ENCODE measurements at regions not wholly inside any gene's neighbourhood (a gene's known extent, or its start where the extent isn't known, plus 50 kb on each side); places are given as distances from the start of the nearest gene placed in this dataset.

- TF ChIP-seq ZFX (IDR thresholded peaks at IDR 0.05) (no peak), JUND (IDR thresholded peaks at IDR 0.05) (no peak), POLR2A (IDR thresholded peaks at IDR 0.05; ENCODE audit: borderline replicate concordance, extremely low read depth, insufficient read depth, insufficient read length) (no peak), REST (IDR thresholded peaks at IDR 0.05; ENCODE audit: low read depth) (no peak), CTCF (IDR thresholded peaks at IDR 0.05 in 2 of 3, conservative IDR thresholded peaks at IDR 0.05 in 1 of 3; ENCODE audit: borderline replicate concordance in 1 of 3, insufficient read depth in 1 of 3, low read depth in 2 of 3, low read length in 2 of 3) (no peak), EZH2 (IDR thresholded peaks at IDR 0.05) (no peak), POLR2AphosphoS5 (IDR thresholded peaks at IDR 0.05; ENCODE audit: low read depth, low read length) (no peak), CEBPB (IDR thresholded peaks at IDR 0.05; ENCODE audit: low read depth) (no peak), ATF3 (IDR thresholded peaks at IDR 0.05) (no peak), SRF (IDR thresholded peaks at IDR 0.05; ENCODE audit: low read depth) (no peak), FOSL1 (IDR thresholded peaks at IDR 0.05; ENCODE audit: low read depth) (no peak), RAD21 (IDR thresholded peaks at IDR 0.05; ENCODE audit: low read depth) (no peak), SP1 (IDR thresholded peaks at IDR 0.05; ENCODE audit: low read depth) (no peak)
These were observed 81.1 kb upstream of the CD302 start for GRCh38 chr2:159879051-159879604.

Measured in HCT116 (cell line).